Hematopoietic multipotent progenitor cell treated with erythropoietin and hydrocortisone succinate and interleukin-3 and kit ligand, for 17 days (in vitro differentiated cells): ENCODE measurements at regions not wholly inside any gene's neighbourhood (a gene's known extent, or its start where the extent isn't known, plus 50 kb on each side); places are given as distances from the start of the nearest gene placed in this dataset.

Experiments
- DNase-seq: peaks from one replicate; pipeline ENCODE4 v3.0.0-alpha.2; 2015; ENCODE audit warnings: low spot score

DNA sequence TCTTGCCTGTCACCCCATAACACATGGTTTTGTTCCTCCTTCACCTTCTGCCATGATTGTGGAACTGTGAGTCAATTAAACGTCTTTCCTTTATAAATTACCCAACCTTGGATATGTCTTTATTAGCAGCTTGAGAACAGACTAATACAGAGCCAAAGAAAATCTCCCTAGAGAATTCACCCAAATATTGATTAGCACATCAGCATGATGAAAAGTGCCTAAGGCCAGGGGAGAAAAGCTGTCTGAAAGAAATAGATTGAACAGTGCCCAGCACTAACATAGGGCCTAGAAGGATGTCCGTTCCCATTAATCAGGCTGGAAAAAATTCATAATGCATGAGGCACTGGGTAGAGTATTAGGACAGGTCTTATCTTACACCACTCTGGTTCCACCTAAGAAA lies 111.9 kb upstream of the CALN1 start:
- DNase-seq = no peak

DNA sequence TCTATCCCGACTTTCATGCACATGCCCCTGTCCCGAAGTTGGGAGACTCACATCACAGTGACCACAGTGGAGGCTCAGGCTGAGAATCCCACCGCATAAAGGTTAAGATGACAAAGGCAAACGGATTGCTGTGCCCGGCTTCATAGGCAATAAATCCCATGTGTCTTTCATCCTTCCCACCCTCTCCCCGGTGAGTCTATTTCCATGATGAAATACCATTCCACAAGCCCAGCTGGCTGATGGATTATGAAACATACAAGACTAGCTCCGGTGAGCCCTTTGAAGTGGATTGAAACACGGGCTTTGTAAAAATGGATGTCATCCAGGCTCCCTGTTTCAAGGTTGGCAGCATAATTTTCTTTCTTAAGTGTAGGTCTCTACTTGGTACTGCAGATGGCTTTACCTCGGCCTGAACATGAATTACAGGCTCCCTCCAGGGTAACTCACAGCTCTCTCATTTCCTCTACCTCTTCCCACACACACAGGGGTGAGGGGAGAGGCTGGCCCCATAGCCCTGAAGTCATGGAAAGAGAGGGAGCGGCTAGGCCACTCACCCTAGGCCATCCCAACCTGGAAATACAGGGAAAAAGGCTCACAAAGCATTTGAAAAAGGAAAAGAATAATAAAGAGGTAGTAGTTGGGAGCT lies 92.0 kb upstream of the CALN1 start:
- no peak for DNase-seq

DNA sequence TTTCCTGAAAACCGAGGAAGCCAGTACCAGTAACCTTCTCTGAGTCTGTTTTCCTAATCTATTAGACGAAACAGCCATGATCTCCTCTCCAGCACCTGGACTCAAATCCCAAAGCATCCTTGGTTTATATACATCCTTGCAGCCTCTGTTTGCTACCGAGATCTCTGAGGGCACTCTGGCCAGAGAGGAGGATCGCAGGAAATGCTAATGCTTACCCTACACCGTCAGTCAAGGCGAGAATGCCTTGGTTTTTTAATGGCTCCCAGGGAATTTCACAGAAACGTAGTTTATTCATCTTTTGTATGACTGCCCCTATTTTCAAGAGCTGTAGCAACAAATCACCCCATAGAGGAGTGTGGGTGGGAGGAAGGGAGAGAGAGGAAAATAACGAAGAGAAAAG lies 91.5 kb upstream of the CALN1 start:
- DNase-seq = no peak

DNA sequence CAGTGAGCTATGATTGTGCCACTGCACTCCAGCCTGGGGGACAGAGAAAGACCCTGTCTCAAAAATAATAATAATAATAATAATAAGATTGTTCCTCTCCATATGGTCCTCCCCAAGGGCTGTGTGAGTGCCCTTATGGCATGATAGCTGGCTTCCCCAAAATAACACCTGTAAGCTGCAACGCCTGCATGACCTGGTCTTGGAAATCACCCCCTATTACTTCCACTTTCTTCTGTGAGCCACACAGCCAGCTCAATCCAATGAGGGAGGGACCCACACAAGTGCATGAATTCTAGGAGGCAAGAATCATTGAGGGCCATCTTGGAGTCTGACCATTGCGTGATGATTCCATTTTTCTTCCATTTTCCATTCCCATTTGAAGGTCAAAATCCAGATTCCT lies 82.7 kb upstream of the CALN1 start:
- DNase-seq = no peak

DNA sequence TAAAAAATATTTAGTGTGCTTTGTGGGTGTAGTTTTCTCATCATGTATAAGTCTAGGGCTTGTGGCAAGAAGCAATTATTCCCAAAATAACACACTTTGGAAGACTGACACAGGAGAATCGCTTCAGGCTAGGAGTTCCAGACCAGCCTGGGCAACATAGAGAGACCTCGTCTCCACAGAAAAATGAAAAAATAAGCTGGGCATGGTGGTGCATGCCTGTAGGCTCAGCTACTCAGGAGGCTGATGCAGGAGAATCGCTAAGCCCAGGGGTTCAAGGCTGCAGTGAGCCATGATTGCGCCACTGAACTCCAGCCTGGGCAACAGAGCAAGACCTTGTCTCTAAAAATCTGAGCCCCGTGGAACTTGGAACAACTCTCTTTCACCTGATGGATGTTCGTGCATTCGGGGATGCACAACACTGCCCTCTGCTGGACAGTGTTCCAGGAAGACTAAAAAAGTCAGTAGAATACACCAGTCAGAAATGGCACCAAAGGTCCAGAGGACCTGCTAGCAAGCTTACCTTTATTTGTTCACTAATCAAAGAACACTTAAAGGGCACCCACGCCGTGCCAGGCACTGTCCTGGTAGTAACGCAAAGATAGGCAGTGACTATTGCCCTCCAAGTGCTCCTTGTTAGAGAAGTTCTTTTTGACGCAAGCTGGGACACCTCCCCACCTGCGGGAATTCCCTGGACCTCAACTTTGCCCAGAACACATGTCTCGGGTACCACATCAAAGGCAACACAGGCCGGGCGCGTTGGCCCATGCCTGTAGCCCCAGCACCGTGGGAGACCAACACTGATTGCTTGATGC lies 81.9 kb upstream of the CALN1 start:
- DNase-seq = peak; percentile 38

DNA sequence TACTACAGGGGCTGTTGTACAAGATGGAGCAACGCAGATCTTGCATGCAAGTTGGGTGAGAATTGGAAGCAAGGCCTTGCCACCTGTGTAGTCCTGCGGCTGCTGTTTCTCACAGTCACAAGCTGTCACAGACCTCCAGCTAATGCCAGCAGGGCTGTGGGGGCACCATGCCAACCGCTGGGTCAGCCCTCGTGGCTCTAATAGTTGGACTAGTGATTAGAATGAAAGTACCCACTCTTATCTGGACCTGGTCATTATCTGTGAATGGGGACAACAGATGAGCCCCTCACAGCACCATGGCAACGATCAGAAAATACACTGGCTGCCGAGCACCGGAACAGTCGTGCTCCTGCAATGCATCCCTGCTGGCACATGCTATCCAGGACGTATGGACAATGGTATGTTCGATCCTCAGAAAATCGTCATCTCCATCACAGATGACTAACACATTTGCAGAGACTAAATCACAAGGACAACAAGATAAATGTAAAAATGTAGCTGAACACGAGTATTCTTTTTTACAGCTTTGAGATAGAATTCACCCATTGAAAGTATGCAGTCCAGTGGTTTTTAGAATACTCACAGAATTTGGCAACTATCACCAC lies 80.4 kb upstream of the CALN1 start:
- no peak for DNase-seq

DNA sequence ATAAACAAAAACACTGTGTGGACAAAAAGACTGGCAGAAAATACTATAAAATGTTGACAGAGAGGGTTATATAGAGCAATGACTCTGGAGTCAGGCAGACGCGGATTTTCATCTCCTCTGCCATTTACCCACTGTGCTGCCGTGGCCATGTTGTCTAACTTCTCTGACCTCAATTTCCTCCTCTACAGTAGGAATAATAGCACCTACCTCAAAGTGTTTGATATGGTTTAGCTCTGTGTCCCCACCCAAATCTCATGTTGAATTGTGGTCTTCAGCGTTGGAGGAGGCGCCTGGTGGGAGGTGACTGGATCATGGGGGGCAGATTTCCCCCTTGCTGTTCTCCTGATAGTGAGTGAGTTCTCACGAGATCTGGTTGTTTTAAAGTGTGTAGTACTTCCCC lies 78.2 kb upstream of the CALN1 start:
- DNase-seq = no peak

DNA sequence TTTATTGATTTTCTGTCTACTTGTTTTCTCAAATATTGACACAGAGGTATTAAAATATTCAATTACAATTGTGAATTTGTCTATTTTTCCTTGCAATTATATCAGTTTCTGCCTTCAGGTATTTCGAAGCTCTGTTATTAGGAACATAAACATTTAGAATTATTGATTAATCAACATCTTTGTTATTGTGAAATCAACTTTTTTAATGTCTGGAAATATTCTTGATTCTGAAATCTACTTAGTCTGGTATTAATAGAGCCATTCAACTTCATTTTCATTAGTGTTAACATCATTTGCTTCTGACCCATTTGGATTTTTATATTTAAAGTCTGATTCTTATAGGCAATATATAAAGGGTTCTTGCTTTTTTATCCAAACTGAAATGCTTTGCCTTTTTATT lies 69.8 kb upstream of the CALN1 start:
- no peak for DNase-seq

DNA sequence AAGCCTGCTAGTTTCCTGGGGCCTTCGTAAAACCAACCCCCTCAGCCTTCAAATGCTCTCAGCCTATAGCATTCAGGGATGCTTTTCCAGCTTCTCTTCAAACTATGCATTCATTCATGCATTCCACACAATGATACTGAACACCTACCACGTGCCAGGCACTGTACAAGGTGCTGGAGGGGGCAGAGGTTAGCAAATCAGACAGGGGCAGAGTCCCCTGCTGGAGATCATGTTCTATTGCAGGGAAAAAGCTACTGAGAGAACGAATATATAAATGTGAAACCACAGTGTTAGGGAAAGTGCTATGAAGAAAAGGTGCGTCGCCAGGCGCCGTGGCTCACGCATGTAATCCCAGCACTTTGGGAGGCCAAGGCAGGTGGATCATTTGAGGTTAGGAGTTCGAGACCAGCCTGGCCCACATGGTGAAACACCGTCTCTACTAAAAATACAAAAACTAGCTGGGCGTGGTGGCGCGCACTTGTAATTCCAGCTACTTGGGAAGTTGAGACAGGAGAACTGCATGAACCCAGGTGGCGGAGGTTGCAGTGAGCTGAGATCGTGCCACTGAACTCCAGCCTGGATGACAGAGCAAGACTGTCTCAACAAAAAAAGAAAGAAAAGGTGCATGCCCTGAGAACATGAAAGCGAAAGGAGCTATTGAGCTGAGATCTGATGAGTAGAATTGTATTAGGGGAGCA lies 64.6 kb upstream of the CALN1 start:
- no peak for DNase-seq

DNA sequence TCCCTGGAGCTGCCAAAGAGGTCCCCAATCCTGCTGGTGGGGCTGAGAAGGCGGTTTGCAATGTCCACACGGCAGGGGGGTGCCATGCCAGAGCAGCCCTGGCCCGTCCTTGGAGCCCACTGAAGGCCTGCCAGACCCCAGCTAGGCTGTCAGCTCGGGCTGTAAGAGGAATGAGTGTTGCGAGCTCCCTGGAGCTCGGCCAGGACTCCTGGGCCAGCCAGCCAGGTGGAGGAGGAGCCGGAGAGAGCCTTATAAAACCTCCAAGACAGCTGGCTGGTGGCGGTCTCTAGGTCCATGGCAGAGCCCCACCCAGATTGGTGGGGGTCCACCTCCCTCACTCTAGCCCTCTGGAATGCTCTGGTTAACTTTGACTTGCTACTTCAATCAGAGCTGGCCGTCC lies 55.1 kb upstream of the CALN1 start:
- no peak for DNase-seq

DNA sequence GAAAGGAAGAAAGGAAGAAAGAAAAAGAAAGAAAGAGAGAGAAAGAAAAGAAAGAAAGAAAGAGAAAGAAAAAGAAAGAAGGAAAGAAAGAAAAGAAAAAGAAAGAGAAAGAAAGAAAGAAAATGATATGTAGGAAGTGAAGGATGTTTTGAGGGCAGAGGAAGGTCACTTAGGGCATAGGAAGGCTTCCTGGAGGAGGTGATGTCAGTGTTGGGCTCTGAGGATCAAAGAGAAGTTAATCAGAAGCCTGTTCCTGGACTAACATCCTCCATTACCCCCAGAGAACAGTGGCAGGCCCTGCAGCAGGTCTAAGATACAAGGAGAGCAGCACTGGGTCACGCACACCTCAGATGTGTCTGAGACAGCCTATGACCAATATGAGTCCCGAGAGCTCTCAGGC lies 54.7 kb upstream of the CALN1 start:
- no peak for DNase-seq

DNA sequence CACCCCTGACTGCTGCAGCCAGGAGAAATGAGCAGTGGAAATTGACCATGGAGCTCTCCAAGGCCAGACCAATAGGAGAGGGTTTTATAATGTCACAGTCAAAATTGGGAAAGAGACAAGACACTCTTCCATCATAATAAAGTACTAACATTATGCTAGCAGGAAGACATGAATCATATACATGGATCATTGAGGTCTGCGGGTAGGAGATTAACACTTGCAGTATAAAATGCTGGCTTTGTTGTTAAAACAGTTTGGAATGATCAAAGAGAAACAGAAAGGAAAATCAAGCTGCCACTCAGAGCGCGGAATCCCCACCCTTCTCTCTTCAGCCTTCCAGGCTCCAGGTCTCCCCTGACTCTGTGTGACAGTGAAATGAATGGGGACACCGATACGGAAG lies 53.4 kb upstream of the CALN1 start:
- no peak for DNase-seq

DNA sequence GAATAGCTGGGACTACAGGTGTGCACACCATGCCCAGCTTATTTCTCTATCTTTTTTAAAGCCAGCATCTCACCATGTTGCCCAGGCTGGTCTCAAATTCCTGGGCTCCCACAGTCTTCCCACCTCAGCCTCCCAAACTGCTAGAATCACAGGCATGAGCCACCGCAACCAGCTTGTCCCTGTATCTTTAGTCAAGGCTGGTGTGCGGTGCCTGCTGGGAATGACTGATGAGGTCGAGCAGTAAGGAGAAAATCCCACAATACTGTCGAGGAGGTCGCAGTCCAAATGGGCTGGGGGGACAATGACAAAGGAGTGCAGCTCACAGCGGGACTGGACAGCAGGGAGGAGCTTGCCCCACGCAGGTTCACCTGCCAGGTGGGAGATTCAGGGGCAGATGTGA lies 50.2 kb upstream of the CALN1 start:
- DNase-seq = no peak
